CD4-positive, alpha-beta T cell (primary cell): ENCODE measurements at regions not wholly inside any gene's neighbourhood (a gene's known extent, or its start where the extent isn't known, plus 50 kb on each side); places are given as distances from the start of the nearest gene placed in this dataset.
"Not testable (repeated sequence)": the region's sequence is repeated elsewhere in the genome, so short reads cannot be mapped to it uniquely, and the experiment has no call there.

ENCODE experiments used
- ATAC-seq: fragments of 200-7000 bp; cut with Tn5 transposase; one replicate; pipeline ENCODE4 v1.10.0; 2022; ENCODE audit warnings: mild to moderate bottlenecking; ENCODE audit not compliant: poor library complexity
- CTCF ChIA-PET: fragments of 350-600 bp; sonication (Branson Sonifier 250); formaldehyde crosslinking; loops from one replicate; lab custom pipeline; 2021; ENCODE audit warnings: antibody characterized with exemption, inconsistent platforms; lab: Charles Lee
- POLR2A ChIA-PET: fragments of 350-600 bp; sonication (Branson Sonifier 250); formaldehyde crosslinking; loops from one replicate; lab custom pipeline; 2021; ENCODE audit warnings: antibody characterized with exemption, inconsistent platforms; lab: Charles Lee
- DNase-seq, 14 experiments: peaks; one replicate each; pipeline ENCODE4 v3.0.0-alpha.2; 2013 to 2020; ENCODE audit warnings: mixed read lengths in 2 of 14
- H3K27ac ChIP-seq, 2 donors: one replicate each; pipeline versions ENCODE4 v1.5.1 to v1.7.0; 2013; ENCODE audit warnings: low read length in 2 of 2, low read depth in 1 of 2, mild to moderate bottlenecking in 1 of 2
- H3K27me3 ChIP-seq, 2 experiments: 1 replicate in 1 of 2; 2 replicates in 1 of 2; pipeline versions ENCODE4 v1.6.1 to v1.7.0; 2013; ENCODE audit warnings: low read length in 2 of 2, control low read depth in 1 of 2, mild to moderate bottlenecking in 1 of 2, moderate library complexity in 1 of 2; ENCODE audit not compliant: insufficient read depth in 2 of 2, control insufficient read depth in 1 of 2
- H3K36me3 ChIP-seq: one replicate; pipeline ENCODE4 v1.6.1; 2013; ENCODE audit warnings: low read length, control low read depth; ENCODE audit not compliant: insufficient read depth
- H3K4me1 ChIP-seq: one replicate; pipeline ENCODE4 v1.6.1; 2013; ENCODE audit warnings: low read length, control low read depth; ENCODE audit not compliant: insufficient read depth
- H3K4me3 ChIP-seq: one replicate; pipeline ENCODE4 v1.5.1; 2013; ENCODE audit warnings: mild to moderate bottlenecking, low read length, moderate library complexity
- H3K9me3 ChIP-seq, 2 experiments: 1 replicate in 1 of 2; 2 replicates in 1 of 2; pipeline versions ENCODE4 v1.6.1 to v1.7.0; 2013; ENCODE audit warnings: low read length in 2 of 2, mild to moderate bottlenecking in 2 of 2, control low read depth in 1 of 2, moderate library complexity in 1 of 2; ENCODE audit not compliant: control insufficient read depth in 1 of 2, insufficient read depth in 1 of 2
- H3K27ac Mint-ChIP-seq: one replicate; pipeline ENCODE4 v1.8.0; 2020; ENCODE audit warnings: mixed read lengths
- H3K27me3 Mint-ChIP-seq: one replicate; pipeline ENCODE4 v1.8.0; 2021; ENCODE audit warnings: mixed read lengths
- H3K36me3 Mint-ChIP-seq: one replicate; pipeline ENCODE4 v1.8.0; 2021; ENCODE audit warnings: low read depth, mixed read lengths
- H3K4me1 Mint-ChIP-seq: one replicate; pipeline ENCODE4 v1.8.0; 2021; ENCODE audit warnings: low read depth, mixed read lengths
- H3K4me3 Mint-ChIP-seq: one replicate; pipeline ENCODE4 v1.8.0; 2020; ENCODE audit warnings: mild to moderate bottlenecking, mixed read lengths
- H3K9me3 Mint-ChIP-seq: one replicate; pipeline ENCODE4 v1.8.0; 2020; ENCODE audit warnings: mixed read lengths
- intact Hi-C, 2 experiments: fragments of 100-400 bp; cut with DNase I in 1 of 2; cut with micrococcal nuclease in 1 of 2; formaldehyde crosslinking; loops; one replicate each; pipeline versions ENCODE4 v1.15.1 to v1.9.0; 2023 to 2025; cut with DNase I, micrococcal nuclease

DNA sequence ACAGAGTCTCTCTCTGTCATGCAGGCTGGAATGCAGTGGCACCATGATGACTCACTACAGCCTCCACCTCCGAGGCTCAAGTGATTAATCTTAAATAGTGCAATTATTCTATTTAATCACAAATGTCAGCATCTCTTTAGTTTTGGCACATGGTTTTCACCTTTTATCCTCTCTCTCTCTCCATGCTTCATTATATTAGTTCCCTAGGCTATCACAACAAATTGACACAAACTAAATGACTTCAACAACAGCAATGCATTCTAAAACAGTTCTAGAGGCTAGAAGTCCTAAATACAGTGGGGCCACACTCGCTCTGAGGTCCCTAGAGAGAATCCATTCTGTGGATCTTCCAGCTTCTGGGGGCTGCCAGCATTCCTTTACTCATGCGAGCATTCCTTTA lies 178.2 kb upstream of the ZNG1F start:
- H3K27me3 ChIP-seq, DNase-seq: not testable (repeated sequence)

DNA sequence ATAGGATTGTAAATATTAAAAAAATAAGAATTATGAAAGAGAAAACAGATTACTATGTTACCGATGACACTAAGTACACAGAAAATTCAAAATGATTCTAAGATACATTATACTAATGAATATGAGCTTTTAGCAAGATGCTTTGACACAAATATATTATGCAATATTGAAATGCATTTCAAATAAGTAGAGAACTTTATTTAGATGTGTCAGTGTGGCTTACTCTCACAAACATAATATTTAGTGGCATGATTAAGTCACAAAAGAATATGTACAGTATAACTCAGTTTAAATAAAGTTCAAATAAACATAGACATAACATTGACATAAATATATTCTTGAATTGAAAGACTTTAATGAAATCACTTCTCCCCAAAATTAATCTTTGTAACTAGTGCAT lies 172.7 kb upstream of the ZNG1F start:
- H3K4me3 ChIP-seq, CTCF ChIA-PET, H3K27me3 ChIP-seq, H3K9me3 Mint-ChIP-seq, H3K4me1 Mint-ChIP-seq, DNase-seq, POLR2A ChIA-PET, H3K36me3 Mint-ChIP-seq, intact Hi-C loops, H3K27ac Mint-ChIP-seq, H3K36me3 ChIP-seq, ATAC-seq, H3K4me1 ChIP-seq, H3K27ac ChIP-seq, H3K4me3 Mint-ChIP-seq, H3K27me3 Mint-ChIP-seq, H3K9me3 ChIP-seq: not testable (repeated sequence)

More for the DNA sequence above, 178.2 kb upstream of the ZNG1F start:
- H3K27me3 Mint-ChIP-seq, intact Hi-C loops, H3K36me3 ChIP-seq, H3K9me3 ChIP-seq, H3K4me1 Mint-ChIP-seq, H3K27ac Mint-ChIP-seq, H3K9me3 Mint-ChIP-seq, H3K4me3 ChIP-seq, POLR2A ChIA-PET, ATAC-seq, H3K4me3 Mint-ChIP-seq, H3K4me1 ChIP-seq, H3K27ac ChIP-seq, CTCF ChIA-PET, H3K36me3 Mint-ChIP-seq: not testable (repeated sequence)

GRCh38 chr9:41359116-41359515 lies 170.0 kb upstream of the ZNG1F start:
- H3K4me1 Mint-ChIP-seq, H3K27ac ChIP-seq, H3K9me3 ChIP-seq, POLR2A ChIA-PET, H3K4me1 ChIP-seq, intact Hi-C loops, H3K36me3 Mint-ChIP-seq, H3K27me3 ChIP-seq, H3K27me3 Mint-ChIP-seq, H3K36me3 ChIP-seq, CTCF ChIA-PET, H3K9me3 Mint-ChIP-seq, ATAC-seq: not testable (repeated sequence)
- peak overlapping the region; percentile 88 for H3K27ac Mint-ChIP-seq
- DNase-seq = peak in 10 of 14 experiments; percentile 18 to 58 (median 34)
- peak overlapping the region; percentile 69 for H3K4me3 ChIP-seq
- peak overlapping the region; percentile 96 for H3K4me3 Mint-ChIP-seq

GRCh38 chr9:41358682-41359081 lies 169.6 kb upstream of the ZNG1F start:
- H3K9me3 ChIP-seq, CTCF ChIA-PET, POLR2A ChIA-PET, intact Hi-C loops, H3K9me3 Mint-ChIP-seq, H3K27me3 ChIP-seq, ATAC-seq, H3K27me3 Mint-ChIP-seq, H3K27ac ChIP-seq, H3K4me1 ChIP-seq, H3K36me3 Mint-ChIP-seq, H3K36me3 ChIP-seq, H3K4me1 Mint-ChIP-seq: not testable (repeated sequence)
- peak overlapping the region; percentile 96 for H3K4me3 Mint-ChIP-seq
- H3K27ac Mint-ChIP-seq = peak overlapping the region; percentile 88
- peak overlapping the region; percentile 69 for H3K4me3 ChIP-seq
- peak; percentile 66 to 86 (median 77) for DNase-seq

- H3K4me1 ChIP-seq, H3K9me3 ChIP-seq, intact Hi-C loops, H3K4me1 Mint-ChIP-seq, H3K9me3 Mint-ChIP-seq, POLR2A ChIA-PET, H3K36me3 Mint-ChIP-seq, CTCF ChIA-PET, ATAC-seq, H3K27me3 Mint-ChIP-seq, H3K27me3 ChIP-seq, H3K27ac ChIP-seq, H3K36me3 ChIP-seq: not testable (repeated sequence)
- peak in 2 of 14 experiments; percentile 4 to 8 for DNase-seq
- H3K4me3 ChIP-seq = peak overlapping the region; percentile 69
- peak overlapping the region; percentile 51 for H3K4me3 Mint-ChIP-seq
- H3K27ac Mint-ChIP-seq = peak overlapping the region; percentile 42
Measured at GRCh38 chr9:41357918-41358404, 168.8 kb upstream of the ZNG1F start.

GRCh38 chr9:41357350-41357748 lies 168.2 kb upstream of the ZNG1F start:
- H3K9me3 ChIP-seq, H3K27me3 Mint-ChIP-seq, H3K27ac ChIP-seq, H3K36me3 ChIP-seq, CTCF ChIA-PET, POLR2A ChIA-PET, H3K9me3 Mint-ChIP-seq, H3K4me1 Mint-ChIP-seq, intact Hi-C loops, ATAC-seq, H3K36me3 Mint-ChIP-seq, H3K4me3 ChIP-seq, H3K27me3 ChIP-seq, H3K4me1 ChIP-seq: not testable (repeated sequence)
- DNase-seq = peak in 1 of 14 experiments; percentile 0
- peak overlapping the region; percentile 45 for H3K4me3 Mint-ChIP-seq
- peak overlapping the region; percentile 42 for H3K27ac Mint-ChIP-seq

GRCh38 chr9:41356588-41357349 lies 167.7 kb upstream of the ZNG1F start:
- H3K36me3 ChIP-seq, H3K4me1 Mint-ChIP-seq, H3K4me3 Mint-ChIP-seq, H3K27me3 ChIP-seq, CTCF ChIA-PET, H3K36me3 Mint-ChIP-seq, H3K27ac ChIP-seq, H3K4me1 ChIP-seq, H3K9me3 ChIP-seq, H3K9me3 Mint-ChIP-seq, intact Hi-C loops, POLR2A ChIA-PET, H3K27me3 Mint-ChIP-seq: not testable (repeated sequence)
- peak; percentile 74 to 93 (median 85) for DNase-seq
- peak overlapping the region; percentile 37 for H3K4me3 ChIP-seq
- H3K27ac Mint-ChIP-seq = peak overlapping the region; percentile 42
- peak; percentile 73 for ATAC-seq
